ENCODE measurements at regions not wholly inside any gene's neighbourhood (a gene's known extent, or its start where the extent isn't known, plus 50 kb on each side); places are given as distances from the start of the nearest gene placed in this dataset.

DNA sequence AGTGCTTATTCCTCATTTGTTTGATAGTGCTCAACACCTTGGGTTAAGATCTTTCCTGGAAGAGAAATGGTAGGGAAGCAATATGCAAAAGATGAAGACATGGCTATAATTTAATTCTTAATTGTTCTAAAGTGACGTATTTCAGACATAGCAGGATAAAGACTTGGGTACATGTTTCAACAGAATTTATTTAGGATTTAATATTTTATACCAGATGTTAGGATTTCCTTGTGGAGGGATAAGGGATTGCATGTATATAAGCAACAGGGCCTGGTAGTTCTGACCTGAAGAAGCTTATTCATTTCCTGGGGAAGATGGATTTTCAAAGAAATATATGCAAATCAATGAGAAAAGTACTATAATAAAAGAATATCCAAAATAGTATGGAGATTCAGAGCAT lies 163.8 kb downstream of the FAT3 start:
- no peaks in the 10 kb centered on the region for H3K4me1 ChIP-seq (ENCODE audit: insufficient read depth)
- DNase-seq: no peak
- H3K9me3 ChIP-seq: no peaks in the 10 kb centered on the region
- H3K27ac ChIP-seq: no peak overlapping the region
- intact Hi-C loops (cut with DNase I): no loop called here
- WGBS, 3 donors: 92 to 95% (median 94%) methylated on average over 1 of the region's 1 CpG
- TF ChIP-seq, protein P1, sequence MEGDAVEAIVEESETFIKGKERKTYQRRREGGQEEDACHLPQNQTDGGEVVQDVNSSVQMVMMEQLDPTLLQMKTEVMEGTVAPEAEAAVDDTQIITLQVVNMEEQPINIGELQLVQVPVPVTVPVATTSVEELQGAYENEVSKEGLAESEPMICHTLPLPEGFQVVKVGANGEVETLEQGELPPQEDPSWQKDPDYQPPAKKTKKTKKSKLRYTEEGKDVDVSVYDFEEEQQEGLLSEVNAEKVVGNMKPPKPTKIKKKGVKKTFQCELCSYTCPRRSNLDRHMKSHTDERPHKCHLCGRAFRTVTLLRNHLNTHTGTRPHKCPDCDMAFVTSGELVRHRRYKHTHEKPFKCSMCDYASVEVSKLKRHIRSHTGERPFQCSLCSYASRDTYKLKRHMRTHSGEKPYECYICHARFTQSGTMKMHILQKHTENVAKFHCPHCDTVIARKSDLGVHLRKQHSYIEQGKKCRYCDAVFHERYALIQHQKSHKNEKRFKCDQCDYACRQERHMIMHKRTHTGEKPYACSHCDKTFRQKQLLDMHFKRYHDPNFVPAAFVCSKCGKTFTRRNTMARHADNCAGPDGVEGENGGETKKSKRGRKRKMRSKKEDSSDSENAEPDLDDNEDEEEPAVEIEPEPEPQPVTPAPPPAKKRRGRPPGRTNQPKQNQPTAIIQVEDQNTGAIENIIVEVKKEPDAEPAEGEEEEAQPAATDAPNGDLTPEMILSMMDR (IDR thresholded peaks at IDR 0.05): no peak
- TF ChIP-seq EP300 (IDR thresholded peaks at IDR 0.05) (no peak), POLR2A (IDR thresholded peaks at IDR 0.05) (no peak)
- no peaks in the 10 kb centered on the region for H3K27me3 ChIP-seq
- no peak overlapping the region for H3K4me3 ChIP-seq
- no peaks in the 10 kb centered on the region for H3K36me3 ChIP-seq

DNA sequence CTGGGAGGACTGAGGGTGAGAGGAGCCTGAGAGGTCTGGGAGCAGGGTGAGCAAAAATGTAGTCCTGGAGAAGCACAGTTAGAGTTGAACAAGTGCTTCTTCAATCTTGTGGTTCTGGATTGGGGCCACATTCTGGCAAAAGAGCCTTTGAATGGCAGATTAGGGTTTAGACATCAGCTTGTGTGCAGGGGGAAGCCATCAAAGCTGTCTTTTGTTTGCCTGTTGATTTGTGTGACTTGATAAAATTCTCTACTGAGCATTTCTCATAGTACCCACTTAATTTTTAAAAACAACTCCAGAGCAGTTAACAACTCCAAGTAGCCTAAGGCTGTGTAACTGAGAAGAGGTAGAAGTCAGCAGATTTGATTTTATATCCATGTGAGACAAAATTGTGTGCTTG lies 166.2 kb downstream of the FAT3 start:
- no peaks in the 10 kb centered on the region for H3K36me3 ChIP-seq
- H3K4me1 ChIP-seq (ENCODE audit: insufficient read depth): no peaks in the 10 kb centered on the region
- H3K27ac ChIP-seq: no peak overlapping the region
- no peak for DNase-seq
- H3K9me3 ChIP-seq: no peaks in the 10 kb centered on the region
- H3K27me3 ChIP-seq: no peaks in the 10 kb centered on the region
- H3K4me3 ChIP-seq: no peak overlapping the region
- TF ChIP-seq, protein P1 (IDR thresholded peaks at IDR 0.05): no peak
- no peak for TF ChIP-seq POLR2A (IDR thresholded peaks at IDR 0.05)
- intact Hi-C loops (cut with DNase I): no loop called here

DNA sequence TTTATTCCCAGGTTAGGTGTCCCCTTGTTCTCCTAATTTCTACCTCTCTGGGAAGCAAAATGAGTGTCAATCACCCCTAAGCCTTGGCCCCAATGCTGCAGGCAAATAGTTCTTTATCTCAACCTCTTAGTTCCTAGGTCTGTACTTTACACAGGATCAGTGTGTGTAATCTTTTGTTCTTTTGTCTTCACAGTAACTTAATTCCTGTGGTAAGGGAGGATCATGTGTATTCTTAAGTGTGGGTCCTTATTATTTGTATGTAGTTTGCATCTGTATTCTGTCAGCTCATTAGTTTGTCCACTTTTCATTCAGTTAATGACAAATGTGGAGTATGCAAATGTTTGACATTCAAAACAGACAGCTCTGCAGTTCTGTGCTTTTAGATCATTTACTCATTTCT lies 166.7 kb downstream of the FAT3 start:
- DNase-seq: no peak
- Histone ChIP-seq H3K36me3 (no peaks in the 10 kb centered on the region), H3K9me3 (no peaks in the 10 kb centered on the region), H3K4me3 (no peak overlapping the region), H3K27ac (no peak overlapping the region), H3K27me3 (no peaks in the 10 kb centered on the region), H3K4me1 (ENCODE audit: insufficient read depth) (no peaks in the 10 kb centered on the region)
- intact Hi-C loops (cut with DNase I): no loop called here
- TF ChIP-seq, protein P1 (IDR thresholded peaks at IDR 0.05): no peak
- TF ChIP-seq EP300 (IDR thresholded peaks at IDR 0.05): no peak
- no peak for TF ChIP-seq POLR2A (IDR thresholded peaks at IDR 0.05)

DNA sequence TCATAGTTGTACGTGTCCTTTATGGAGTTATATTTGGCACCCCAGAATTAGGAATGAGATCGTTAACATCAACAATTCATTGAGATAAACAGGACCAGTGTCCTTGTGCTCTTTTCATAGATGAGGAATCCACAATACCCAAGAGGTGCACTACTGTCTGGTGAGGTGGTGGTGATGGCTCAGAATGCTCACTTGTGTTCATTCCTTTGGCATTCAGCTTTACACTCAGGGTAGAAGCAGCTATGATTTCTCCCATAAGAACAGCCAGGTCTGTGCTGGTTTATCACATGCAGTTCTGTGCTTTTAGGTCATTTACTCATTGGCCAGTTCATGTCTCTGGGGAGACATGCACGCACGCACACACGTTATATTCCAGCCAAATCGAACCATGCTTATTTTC lies 167.2 kb downstream of the FAT3 start:
- intact Hi-C loops (cut with DNase I): no loop called here

More for the DNA sequence above, 167.2 kb downstream of the FAT3 start:
- Histone ChIP-seq H3K4me3 (no peak overlapping the region), H3K27me3 (no peaks in the 10 kb centered on the region), H3K9me3 (no peaks in the 10 kb centered on the region), H3K36me3 (no peaks in the 10 kb centered on the region), H3K27ac (no peak overlapping the region), H3K4me1 (ENCODE audit: insufficient read depth) (no peaks in the 10 kb centered on the region)
- TF ChIP-seq POLR2A (IDR thresholded peaks at IDR 0.05): no peak
- no peak for TF ChIP-seq EP300 (IDR thresholded peaks at IDR 0.05)
- TF ChIP-seq, protein P1 (IDR thresholded peaks at IDR 0.05): no peak
- no peak for DNase-seq
- WGBS, 3 donors: 76 to 90% (median 84%) methylated on average over 6 of the region's 6 CpGs
